Upper lobe of left lung (tissue), 4 donors: ENCODE measurements at regions not wholly inside any gene's neighbourhood (a gene's known extent, or its start where the extent isn't known, plus 50 kb on each side); places are given as distances from the start of the nearest gene placed in this dataset.

Experiments used
- CTCF ChIP-seq, 6 experiments: fragments of 450-650 bp in 4 of 6; fragments of 200-600 bp in 2 of 6; sonication (generic) in 2 of 6; IDR thresholded peaks; one replicate each; pipeline ENCODE4 v1.5.1; 2016 to 2019; ENCODE audit warnings: antibody characterized with exemption in 6 of 6
- POLR2A ChIP-seq, 4 donors: fragments of 450-650 bp; IDR thresholded peaks; one replicate each; pipeline ENCODE4 v1.5.1; 2016 to 2017; ENCODE audit warnings: antibody characterized with exemption in 4 of 4, mild to moderate bottlenecking in 2 of 4
- POLR2AphosphoS5 ChIP-seq, 2 donors: sonication (generic); formaldehyde crosslinking; IDR thresholded peaks; one replicate each; pipeline ENCODE4 v1.5.1; 2017; ENCODE audit warnings: antibody characterized with exemption in 2 of 2

- TF ChIP-seq CTCF (IDR thresholded peaks at IDR 0.05) (no peak), POLR2AphosphoS5 (IDR thresholded peaks at IDR 0.05) (no peak), POLR2A (IDR thresholded peaks at IDR 0.05) (no peak)
Observed at GRCh38 chr12:47319746-47320145, 240.0 kb upstream of the AMIGO2 start.
